Panc1 (cell line): ENCODE measurements at regions not wholly inside any gene's neighbourhood (a gene's known extent, or its start where the extent isn't known, plus 50 kb on each side); places are given as distances from the start of the nearest gene placed in this dataset.

ENCODE experiments used
- ATAC-seq: fragments of 200-7000 bp; cut with Tn5 transposase; 2 replicates; pipeline ENCODE4 v1.9.1; 2020; ENCODE audit warnings: mild to moderate bottlenecking, moderate library complexity
- BruUV-seq: library from RNA; stranded (reverse); fragments of 400-500 nt; replicated peaks from 2 replicates; lab custom pipeline; 2021; lab: Mats Ljungman, UMichigan
- CTCF ChIA-PET: fragments of 300-600 bp; sonication (Branson Sonifier 250); formaldehyde crosslinking; loops from one replicate; lab custom pipeline; 2022; ENCODE audit warnings: antibody characterized with exemption; lab: Charles Lee
- POLR2A ChIA-PET: fragments of 300-600 bp; sonication (Branson Sonifier 250); formaldehyde crosslinking; loops from one replicate; lab custom pipeline; 2022; ENCODE audit warnings: antibody characterized with exemption; lab: Charles Lee
- DNase-seq: peaks from one replicate; pipeline ENCODE4 v3.0.0-alpha.2; 2010; ENCODE audit warnings: low read depth, low spot score
- H3K27ac ChIP-seq: 2 replicates; pipeline ENCODE4 v1.5.1; 2011; ENCODE audit warnings: mild to moderate bottlenecking, low read length, inconsistent platforms
- H3K27me3 ChIP-seq: fragments of 200-500 bp; sonication (Bioruptor generic); 2 replicates; pipeline ENCODE4 v1.6.0; 2014; ENCODE audit warnings: low read length, inconsistent platforms; ENCODE audit not compliant: control insufficient read depth, insufficient read depth
- H3K36me3 ChIP-seq: fragments of 200-500 bp; sonication (Bioruptor generic); 2 replicates; pipeline ENCODE4 v1.5.1; 2014; ENCODE audit warnings: inconsistent platforms, mild to moderate bottlenecking, low read length, moderate library complexity; ENCODE audit not compliant: control insufficient read depth, insufficient read depth
- H3K4me1 ChIP-seq: 2 replicates; pipeline ENCODE4 v1.5.1; 2011; ENCODE audit warnings: inconsistent platforms, mild to moderate bottlenecking, low read length, moderate library complexity; ENCODE audit not compliant: control insufficient read depth, insufficient read depth
- H3K4me3 ChIP-seq, 2 experiments: 2 replicates each; pipeline ENCODE4 v1.5.1; 2011 to 2012; ENCODE audit warnings: low read depth in 2 of 2, low read length in 2 of 2, mild to moderate bottlenecking in 2 of 2, inconsistent platforms in 1 of 2, moderate library complexity in 1 of 2
- H3K9me3 ChIP-seq: fragments of 200-500 bp; sonication (Bioruptor generic); 2 replicates; pipeline ENCODE4 v1.5.1; 2014; ENCODE audit warnings: low read depth, mild to moderate bottlenecking, inconsistent platforms, low read length, moderate library complexity; ENCODE audit not compliant: control insufficient read depth, insufficient read depth
- POLR2AphosphoS5 ChIP-seq: IDR thresholded peaks from 2 replicates; pipeline ENCODE4 v1.6.1; 2012; ENCODE audit warnings: mild to moderate bottlenecking, low read depth, low read length, moderate library complexity
- SIN3A ChIP-seq: IDR thresholded peaks from 2 replicates; pipeline ENCODE4 v1.6.1; 2012; ENCODE audit warnings: low read depth, mild to moderate bottlenecking, low read length, moderate library complexity, borderline replicate concordance; ENCODE audit not compliant: insufficient read depth
- TCF7L2 ChIP-seq: IDR thresholded peaks from 2 replicates; pipeline ENCODE4 v1.6.1; 2011; ENCODE audit warnings: mild to moderate bottlenecking, low read depth, low read length, inconsistent platforms
- in situ Hi-C: cut with HindIII; loops from 2 replicates; pipeline ENCODE4 v1.10.0; 2016; ENCODE audit warnings: low sequenced_read_pairs, low pct_unique_long_range_greater_than_20kb
- intact Hi-C: fragments of 100-400 bp; cut with micrococcal nuclease; formaldehyde crosslinking; loops from one replicate; pipeline ENCODE4 v1.10.0; 2022; ENCODE audit not compliant: unreplicated experiment
- TF ChIP-seq, protein P1 (sequence below): fragments of 450-650 bp; IDR thresholded peaks from 2 replicates; pipeline ENCODE4 v1.5.1; 2017; ENCODE audit warnings: mild to moderate bottlenecking
- TF ChIP-seq, protein P2 (sequence below), 2 experiments: IDR thresholded peaks; 2 replicates each; pipeline ENCODE4 v1.6.1; 2011 to 2012; ENCODE audit warnings: low read depth in 2 of 2, control low read depth in 1 of 2, low read length in 1 of 2, mild to moderate bottlenecking in 1 of 2, moderate library complexity in 1 of 2; ENCODE audit not compliant: insufficient read depth in 1 of 2

DNA sequence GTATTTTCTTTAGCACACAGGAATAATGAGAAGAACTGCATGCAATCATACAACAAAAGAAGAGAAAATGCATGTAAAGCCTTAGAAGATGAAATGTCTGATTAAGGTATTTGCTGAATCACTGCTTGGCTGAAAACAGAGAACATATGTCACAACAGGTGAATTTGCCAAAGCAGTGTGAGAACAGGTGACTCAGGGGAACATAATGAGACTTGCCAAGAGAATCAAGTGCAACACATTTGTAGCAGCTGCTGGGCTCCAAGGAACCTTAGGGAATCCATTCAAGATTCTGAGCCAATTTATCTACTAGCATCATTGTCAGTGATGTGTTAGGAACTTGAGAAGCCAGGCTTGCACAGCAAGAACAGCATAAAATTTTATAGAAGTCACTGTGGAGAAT, 273.1 kb downstream of the PCDH20 start:
- H3K9me3 ChIP-seq = no peaks in the 10 kb centered on the region
- ATAC-seq = no peak
- DNase-seq = no peak
- ChIA-PET CTCF (no interaction called here), POLR2A (no interaction called here)
- H3K36me3 ChIP-seq = no peaks in the 10 kb centered on the region
- no TSS peak for BruUV-seq
- H3K4me3 ChIP-seq = no peak overlapping the region
- TF ChIP-seq, protein P1, sequence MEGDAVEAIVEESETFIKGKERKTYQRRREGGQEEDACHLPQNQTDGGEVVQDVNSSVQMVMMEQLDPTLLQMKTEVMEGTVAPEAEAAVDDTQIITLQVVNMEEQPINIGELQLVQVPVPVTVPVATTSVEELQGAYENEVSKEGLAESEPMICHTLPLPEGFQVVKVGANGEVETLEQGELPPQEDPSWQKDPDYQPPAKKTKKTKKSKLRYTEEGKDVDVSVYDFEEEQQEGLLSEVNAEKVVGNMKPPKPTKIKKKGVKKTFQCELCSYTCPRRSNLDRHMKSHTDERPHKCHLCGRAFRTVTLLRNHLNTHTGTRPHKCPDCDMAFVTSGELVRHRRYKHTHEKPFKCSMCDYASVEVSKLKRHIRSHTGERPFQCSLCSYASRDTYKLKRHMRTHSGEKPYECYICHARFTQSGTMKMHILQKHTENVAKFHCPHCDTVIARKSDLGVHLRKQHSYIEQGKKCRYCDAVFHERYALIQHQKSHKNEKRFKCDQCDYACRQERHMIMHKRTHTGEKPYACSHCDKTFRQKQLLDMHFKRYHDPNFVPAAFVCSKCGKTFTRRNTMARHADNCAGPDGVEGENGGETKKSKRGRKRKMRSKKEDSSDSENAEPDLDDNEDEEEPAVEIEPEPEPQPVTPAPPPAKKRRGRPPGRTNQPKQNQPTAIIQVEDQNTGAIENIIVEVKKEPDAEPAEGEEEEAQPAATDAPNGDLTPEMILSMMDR = no peak
- TF ChIP-seq POLR2AphosphoS5 = no peak
- TF ChIP-seq, protein P2, sequence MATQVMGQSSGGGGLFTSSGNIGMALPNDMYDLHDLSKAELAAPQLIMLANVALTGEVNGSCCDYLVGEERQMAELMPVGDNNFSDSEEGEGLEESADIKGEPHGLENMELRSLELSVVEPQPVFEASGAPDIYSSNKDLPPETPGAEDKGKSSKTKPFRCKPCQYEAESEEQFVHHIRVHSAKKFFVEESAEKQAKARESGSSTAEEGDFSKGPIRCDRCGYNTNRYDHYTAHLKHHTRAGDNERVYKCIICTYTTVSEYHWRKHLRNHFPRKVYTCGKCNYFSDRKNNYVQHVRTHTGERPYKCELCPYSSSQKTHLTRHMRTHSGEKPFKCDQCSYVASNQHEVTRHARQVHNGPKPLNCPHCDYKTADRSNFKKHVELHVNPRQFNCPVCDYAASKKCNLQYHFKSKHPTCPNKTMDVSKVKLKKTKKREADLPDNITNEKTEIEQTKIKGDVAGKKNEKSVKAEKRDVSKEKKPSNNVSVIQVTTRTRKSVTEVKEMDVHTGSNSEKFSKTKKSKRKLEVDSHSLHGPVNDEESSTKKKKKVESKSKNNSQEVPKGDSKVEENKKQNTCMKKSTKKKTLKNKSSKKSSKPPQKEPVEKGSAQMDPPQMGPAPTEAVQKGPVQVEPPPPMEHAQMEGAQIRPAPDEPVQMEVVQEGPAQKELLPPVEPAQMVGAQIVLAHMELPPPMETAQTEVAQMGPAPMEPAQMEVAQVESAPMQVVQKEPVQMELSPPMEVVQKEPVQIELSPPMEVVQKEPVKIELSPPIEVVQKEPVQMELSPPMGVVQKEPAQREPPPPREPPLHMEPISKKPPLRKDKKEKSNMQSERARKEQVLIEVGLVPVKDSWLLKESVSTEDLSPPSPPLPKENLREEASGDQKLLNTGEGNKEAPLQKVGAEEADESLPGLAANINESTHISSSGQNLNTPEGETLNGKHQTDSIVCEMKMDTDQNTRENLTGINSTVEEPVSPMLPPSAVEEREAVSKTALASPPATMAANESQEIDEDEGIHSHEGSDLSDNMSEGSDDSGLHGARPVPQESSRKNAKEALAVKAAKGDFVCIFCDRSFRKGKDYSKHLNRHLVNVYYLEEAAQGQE (IDR thresholded peaks at IDR 0.05; ENCODE audit: insufficient read depth in 1 of 2, low read depth in 2 of 2, low read length in 1 of 2) = no peak
- no peak for TF ChIP-seq TCF7L2
- TF ChIP-seq SIN3A = no peak
- intact Hi-C loops (no loop called here), in situ Hi-C loops (no loop called here)
- no peak overlapping the region for H3K27ac ChIP-seq
- no peaks in the 10 kb centered on the region for H3K27me3 ChIP-seq
- no peaks in the 10 kb centered on the region for H3K4me1 ChIP-seq

DNA sequence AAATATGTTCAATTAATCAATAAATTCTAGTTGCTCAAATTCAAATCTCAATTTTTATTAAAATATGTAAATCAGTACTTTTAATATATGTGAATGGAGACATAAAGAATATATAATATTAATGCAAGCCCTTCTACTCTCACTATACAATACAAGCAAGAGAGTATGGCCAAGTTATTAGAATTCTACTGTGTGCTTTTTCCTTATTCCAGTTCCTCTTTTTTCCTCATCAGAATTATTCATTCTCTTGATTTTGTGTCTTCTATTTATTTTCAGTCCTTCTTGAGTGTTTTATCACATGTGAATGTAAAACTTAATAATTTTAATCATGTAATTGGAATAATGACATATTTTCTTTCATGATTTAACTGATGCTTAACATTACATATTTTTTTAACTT, 276.8 kb downstream of the PCDH20 start:
- H3K27ac ChIP-seq = no peak overlapping the region
- ChIA-PET POLR2A (no interaction called here), CTCF (no interaction called here)
- TF ChIP-seq, protein P2 (IDR thresholded peaks at IDR 0.05; ENCODE audit: insufficient read depth in 1 of 2, low read depth in 2 of 2, low read length in 1 of 2) = no peak
- TF ChIP-seq SIN3A = no peak
- TF ChIP-seq POLR2AphosphoS5 = no peak
- TF ChIP-seq TCF7L2 = no peak
- TF ChIP-seq, protein P1 = no peak
- H3K4me1 ChIP-seq = no peaks in the 10 kb centered on the region
- DNase-seq (no peak), ATAC-seq (no peak)
- H3K9me3 ChIP-seq = no peaks in the 10 kb centered on the region
- intact Hi-C loops (no loop called here), in situ Hi-C loops (no loop called here)
- BruUV-seq = no TSS peak
- no peaks in the 10 kb centered on the region for H3K27me3 ChIP-seq
- no peak overlapping the region for H3K4me3 ChIP-seq
- no peaks in the 10 kb centered on the region for H3K36me3 ChIP-seq
